NCI-H345 treated with DMSO at 0.1 percent for 48 hours (cell line): ENCODE measurements at regions not wholly inside any gene's neighbourhood (a gene's known extent, or its start where the extent isn't known, plus 50 kb on each side); places are given as distances from the start of the nearest gene placed in this dataset.

Experiments used
- DNase-seq: peaks from one replicate; lab custom pipeline; 2025; ENCODE audit not compliant: unreplicated experiment; lab: John Stamatoyannopoulos, UW

DNA sequence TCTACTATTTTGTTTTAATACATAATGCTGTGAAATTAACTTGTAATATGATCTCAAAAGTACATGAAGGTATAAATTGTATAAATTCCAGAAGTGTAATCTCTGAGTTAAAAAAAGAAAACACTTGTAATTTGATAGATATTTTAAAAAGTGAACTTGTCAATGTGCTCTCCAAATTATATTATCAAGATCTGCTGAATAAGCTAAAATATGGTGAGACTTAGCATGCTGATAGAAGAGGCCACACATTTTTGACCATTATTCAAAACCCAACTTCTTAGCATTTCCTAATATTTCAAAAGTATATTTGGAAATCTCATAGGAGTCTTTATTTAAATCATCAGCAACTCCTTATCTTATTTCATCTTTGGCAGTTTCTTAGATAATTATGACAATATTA is 657.1 kb upstream of the BOD1L1 start:
- no peak for DNase-seq

DNA sequence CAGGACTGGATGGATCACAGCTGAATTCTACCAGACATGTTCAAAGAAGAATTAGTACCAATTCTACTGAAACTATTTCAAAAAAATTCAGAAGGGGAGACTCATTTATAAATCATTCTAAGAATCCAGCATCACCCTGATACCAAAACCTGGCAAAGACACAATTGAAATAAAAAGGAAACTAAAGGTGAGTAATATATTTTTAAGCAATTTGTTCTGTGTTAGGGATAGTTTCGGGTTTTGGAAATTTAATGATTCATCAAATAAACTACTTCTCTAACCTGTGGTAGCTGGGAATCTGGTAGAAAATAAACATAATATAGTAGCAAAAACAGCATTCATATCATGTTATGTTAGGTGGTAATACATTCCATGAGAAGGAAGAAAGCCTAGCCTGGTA is 662.2 kb upstream of the BOD1L1 start:
- DNase-seq, result no peak

DNA sequence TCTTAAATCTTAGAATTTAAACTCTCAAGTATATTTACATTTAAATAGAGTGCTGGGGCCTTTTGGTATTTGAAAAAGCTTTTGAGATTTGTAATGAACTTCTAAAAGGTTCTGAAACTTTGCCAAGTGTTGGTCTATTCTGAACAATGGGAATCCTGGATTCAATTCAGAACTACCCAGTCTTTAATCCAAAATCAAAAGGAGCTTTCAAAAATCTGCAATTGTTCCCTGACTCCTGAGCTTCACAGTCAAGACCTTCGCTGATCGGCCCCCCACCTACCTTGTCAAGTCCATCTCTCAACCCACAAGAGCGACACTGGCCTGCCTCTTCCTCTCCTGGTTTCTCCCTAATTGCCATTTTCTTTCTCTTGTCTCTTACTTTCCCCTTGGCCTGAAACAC is 666.1 kb upstream of the BOD1L1 start:
- no peak for DNase-seq

DNA sequence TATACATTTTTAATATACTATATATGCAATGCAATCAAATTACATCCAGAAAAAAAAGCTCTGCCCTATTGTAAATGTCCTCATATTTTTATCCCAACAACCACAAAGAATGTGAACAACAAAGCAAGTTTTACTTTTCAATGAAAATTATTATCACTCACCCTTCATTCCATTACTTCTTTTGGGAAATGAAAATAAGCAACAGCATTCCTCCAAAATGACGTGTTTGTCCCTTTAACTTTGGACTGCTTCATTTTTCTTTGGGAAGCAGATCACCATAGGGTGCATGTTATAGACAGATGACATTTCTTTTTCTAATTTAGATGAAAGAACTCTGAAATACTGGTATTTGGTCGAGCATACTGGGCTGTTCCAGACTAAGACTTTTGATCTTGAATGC is 667.1 kb upstream of the BOD1L1 start:
- no peak for DNase-seq

DNA sequence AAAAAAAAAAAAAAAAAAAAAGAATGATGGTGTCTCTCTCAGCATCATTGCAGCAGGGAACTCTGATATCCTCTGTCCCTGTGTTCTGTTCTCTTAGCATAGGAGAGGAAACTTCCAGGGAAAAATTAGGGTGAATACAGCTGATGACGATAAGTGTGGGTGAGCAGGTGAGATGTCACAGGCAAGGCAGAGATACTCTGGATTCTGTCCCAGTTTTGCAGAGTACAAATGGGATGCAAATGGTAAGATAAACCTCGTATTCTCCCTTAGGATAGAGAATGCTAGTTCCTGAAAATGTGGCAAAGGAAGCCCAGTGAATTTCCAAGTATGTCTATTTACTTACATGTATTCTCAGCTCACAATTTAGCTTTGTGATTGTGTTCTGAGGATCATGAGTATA is 671.6 kb upstream of the BOD1L1 start:
- DNase-seq, result no peak

DNA sequence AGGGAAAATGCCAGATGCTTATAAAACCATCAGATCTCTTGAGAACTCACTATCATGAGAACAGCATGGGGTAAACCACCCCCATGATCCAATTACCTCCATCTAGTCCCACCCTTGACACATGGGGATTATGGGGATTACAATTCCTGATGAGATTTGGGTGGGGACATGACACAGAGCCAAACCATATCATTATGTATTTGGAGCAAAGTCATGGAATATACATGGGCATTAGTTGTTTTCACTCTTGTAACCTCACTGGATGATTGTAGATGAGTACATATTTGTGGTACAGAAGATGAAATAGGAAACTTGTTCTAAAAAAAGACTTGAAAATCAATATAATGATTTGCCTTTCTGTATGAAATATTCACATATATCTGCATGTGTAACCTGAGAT is 674.5 kb upstream of the BOD1L1 start:
- DNase-seq, result no peak

DNA sequence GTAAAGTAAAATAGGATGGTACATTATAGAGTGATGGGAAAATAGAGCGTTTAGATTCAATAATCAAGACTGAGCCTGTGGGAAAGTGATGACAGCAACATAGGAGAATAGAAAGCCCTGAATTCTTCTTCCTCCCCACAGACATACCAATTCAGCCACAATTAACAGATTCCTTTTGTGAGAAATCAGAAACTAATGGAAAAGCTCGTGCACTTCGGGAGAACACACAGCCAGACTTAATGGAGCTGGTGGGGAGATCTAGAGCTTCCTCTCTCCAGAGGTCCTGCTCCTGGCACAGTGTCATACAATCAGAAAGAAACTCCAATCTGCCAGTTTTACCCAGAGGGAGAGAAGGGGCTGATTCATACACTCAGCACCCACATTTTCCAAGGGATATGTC is 676.3 kb upstream of the BOD1L1 start:
- DNase-seq, result no peak

DNA sequence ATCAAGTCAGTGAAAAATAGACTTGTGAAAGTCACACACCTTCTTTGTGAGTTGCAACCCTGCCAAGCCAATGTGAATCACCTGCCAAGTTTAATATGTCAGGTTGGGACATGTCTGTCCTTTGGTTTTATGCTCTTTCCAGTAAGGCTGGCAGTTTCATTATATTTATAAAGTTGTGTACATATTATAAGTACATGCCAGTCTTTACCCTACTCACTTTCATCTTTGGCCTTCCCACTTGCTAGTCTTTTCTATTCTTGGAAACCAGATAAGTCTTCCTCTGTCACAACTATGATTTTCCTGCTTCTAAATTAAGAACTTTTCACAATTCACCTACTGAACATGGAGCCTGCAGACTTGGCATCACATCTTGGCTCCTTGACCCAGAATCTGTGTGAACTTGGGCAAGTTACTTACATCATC is 680.7 kb upstream of the BOD1L1 start:
- DNase-seq, result no peak

DNA sequence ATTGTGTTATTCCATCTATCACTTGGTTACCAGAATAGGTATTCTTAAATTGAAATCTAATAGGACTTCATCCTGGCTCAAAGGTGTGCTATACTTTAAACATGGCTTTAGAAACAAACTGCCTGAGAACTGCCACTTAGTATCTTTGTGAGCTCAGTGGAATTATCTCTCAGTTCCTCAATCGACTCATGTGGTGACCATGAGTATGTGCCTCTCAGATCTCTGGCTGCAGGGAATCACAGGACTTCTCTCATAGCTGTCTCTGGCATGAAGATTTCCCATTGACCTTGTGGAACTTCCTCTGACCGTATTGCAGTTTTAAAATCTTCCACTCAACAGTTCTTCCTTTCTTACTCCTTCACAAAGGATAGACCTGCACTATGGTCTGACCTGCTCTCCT is 681.9 kb upstream of the BOD1L1 start:
- no peak for DNase-seq

DNA sequence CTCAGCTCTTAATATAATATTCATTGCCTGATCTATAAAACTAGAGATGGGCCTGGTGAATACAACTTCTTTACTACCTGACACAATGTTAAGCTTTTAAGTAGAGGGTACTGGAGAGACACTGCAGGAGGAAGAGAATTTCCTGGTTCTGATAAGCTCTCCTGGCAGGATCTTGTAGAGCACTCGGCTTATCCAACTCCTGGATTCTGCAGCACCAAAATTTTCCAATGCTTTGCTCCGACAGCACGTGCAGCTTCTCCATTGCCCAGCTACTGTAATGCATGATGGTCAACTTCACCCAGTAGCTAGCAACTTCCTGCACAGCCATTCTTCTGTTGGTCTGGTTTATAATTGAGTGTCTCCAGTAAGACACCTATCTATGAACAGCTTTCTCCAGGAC is 686.2 kb upstream of the BOD1L1 start:
- DNase-seq, result no peak

DNA sequence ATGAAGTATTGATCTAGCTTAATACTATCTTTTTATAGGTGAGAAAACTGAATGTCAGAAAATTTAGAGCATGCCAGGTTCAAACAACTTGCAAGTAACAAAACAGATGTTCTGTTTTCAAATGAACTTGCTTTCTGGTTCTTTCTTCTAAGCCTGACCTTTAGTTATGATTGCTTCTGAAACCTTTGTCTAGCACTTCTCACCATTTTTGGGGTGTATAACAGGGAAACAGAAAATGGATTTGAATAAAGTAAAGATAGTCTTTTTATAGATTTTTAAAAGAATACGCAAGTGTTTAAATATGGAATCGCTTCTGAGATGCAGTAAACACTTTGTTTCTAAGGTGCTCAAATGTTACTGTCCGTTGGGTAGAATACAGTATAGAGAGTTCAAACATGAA is 687.2 kb upstream of the CPEB2 start:
- no peak for DNase-seq

DNA sequence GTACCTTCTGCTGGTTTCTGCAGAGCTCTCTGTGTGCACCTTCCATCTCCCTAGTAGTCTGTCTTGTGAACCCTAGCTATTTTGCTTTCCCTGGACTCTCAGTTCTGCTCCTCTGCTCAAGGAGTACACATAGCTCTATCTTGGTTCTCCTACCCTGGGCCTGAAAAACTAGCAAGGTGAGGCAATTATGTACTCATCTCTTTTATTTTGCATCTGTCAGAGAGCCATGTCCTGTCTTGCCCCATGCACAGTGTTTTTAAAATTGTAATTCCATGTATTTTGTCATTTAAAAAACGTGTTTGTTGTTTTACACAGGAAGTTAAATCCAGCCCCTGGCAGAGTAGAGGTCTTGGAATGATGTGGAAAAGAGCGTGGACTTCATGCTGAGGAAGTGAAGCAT is 684.9 kb upstream of the CPEB2 start:
- no peak for DNase-seq

DNA sequence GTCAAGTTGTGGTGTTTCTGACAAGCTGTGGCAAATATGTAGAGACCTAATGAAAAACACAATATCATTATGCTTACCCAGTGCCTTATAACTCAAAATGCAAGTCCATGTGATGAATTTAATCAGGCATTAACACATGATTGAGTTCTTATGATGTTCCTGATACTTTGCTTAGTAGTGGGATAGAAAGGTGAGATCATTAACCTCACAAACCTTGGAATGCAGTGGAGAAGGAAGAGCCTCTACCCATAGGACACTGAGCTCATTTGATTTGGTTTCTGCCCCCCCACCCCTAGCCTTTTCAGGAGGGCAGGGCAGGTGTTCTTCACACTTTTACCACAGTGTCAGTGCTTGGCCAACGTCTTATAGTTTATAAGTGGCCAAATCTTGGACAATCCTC is 683.6 kb upstream of the CPEB2 start:
- no peak for DNase-seq

DNA sequence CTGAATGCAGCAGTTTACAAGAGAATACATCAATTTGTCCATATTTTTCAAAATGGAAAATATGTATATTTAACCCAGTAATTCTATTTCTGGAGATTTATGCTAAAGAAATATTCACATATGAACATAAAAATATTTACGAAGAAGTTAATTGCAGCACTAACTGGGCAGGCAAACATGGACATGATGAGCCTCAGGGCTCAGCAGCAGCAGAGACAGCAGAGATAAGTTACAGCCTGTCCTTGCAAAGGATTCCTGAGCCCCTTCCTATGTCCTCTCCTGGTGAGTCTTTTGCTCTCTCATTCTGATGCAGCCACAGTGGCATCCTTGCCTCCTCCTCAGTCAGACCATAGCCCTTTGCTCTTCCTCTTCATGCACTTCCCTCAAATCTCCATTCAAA is 680.6 kb upstream of the CPEB2 start:
- no peak for DNase-seq

DNA sequence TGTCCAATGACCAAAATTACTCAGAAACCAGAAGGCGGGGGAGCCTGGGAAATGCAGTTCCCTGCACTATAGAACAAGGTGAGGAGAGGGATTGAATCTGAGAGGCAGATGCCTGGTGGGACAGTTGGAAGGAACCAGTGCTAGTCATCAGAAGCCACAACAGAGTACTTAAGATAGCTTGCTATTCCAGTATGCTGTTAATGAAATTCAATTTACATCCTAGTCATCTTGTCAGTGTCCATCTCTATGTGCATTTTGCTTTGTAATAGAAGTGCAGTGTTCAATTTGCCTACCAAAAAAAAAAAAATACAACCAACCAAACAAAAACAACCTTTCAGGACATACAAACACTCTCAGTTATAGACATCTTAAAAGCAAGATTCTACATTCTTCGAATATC is 679.1 kb upstream of the CPEB2 start:
- DNase-seq, result no peak

DNA sequence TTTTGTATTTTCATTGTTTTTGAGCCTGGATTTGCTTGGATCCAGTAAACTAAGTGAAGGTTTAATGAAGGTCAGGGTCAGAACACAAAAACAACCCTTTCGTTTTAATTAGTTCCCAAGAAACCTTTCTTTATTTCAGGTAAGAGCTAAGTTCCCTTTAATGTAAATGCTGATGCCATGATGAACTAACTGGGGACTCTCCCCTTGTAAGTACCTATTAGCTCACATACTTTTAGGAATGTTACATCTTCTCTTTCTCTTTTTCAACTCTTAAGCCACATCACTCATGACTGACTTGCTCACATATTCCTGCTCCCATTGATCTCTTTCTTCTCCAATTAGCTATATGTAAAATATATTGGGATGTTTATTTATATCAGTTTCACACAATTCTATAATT is 673.1 kb upstream of the CPEB2 start:
- DNase-seq, result no peak

DNA sequence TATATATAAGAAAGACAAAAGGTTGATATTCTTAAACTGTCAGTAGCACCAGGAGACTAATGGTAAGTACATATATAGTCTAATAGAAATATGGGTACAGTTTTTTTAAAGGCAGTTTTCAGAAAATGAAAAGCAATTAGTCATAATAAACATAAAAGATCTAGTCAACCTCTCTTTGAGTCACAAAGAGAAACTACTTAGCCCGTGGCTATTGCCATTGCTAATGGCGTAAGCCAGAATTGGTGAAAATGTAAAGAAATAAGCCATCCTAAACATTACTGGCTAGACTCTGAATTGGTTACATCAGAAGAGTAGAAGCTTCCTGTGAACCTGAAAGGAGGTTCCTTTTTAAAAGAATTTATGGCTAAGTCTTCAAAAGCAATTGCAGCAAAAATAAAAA is 668.7 kb upstream of the CPEB2 start:
- DNase-seq, result no peak

DNA sequence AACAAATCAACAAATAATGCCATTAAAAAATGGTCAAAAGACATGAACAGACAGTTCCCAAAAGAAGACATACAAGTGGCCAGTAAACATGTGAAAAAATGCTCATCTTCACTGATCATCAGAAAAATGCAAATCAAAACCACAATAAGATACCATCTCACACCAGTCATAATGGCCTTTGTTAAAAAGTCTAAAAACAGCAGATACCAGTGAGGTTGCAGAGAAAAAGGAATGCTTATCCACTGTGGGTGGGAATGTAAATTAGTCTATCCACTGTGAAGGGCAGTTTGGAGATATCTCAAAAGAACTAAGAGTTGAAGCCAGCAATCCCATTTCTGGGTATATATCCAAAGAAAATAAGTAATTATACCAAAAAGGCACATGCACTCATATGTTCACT is 668.1 kb upstream of the CPEB2 start:
- DNase-seq, result no peak

DNA sequence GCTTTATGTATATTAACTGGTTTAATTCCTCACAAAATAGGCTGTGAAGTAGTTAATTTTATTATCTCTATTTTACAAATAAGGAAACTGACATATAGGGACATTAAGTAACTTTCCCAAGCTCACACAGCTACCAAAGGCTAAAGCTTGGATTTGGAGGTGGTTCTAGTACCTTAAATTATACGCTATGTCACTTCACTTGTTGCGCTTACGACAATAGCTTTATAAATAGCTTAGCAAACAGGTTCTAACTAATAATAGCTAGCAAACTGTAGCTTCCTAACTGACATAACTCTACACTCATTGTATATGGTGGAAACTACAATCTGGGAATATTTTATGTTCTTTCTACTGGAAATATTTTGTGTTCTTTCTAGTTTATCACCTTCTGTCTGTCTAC is 666.4 kb upstream of the CPEB2 start:
- DNase-seq, result no peak

DNA sequence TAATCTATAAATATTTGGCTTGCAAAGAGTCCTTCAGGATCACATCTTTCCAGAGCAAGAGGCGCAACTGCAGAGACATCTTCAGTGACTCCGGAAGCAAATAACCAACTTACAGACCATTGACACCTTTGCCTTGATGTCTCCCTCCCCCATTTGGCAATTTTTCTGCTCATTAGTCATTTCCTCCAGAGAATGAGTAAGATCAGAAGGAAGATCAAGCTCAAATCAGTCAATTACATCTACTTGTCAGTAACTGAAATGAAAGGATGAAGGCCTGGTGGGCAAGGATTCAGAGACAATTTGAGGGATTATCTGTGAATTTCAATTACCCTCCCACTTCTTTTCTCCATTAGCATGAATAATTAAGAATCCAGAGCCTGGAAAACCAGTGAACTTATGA is 665.6 kb upstream of the CPEB2 start:
- DNase-seq, result no peak

DNA sequence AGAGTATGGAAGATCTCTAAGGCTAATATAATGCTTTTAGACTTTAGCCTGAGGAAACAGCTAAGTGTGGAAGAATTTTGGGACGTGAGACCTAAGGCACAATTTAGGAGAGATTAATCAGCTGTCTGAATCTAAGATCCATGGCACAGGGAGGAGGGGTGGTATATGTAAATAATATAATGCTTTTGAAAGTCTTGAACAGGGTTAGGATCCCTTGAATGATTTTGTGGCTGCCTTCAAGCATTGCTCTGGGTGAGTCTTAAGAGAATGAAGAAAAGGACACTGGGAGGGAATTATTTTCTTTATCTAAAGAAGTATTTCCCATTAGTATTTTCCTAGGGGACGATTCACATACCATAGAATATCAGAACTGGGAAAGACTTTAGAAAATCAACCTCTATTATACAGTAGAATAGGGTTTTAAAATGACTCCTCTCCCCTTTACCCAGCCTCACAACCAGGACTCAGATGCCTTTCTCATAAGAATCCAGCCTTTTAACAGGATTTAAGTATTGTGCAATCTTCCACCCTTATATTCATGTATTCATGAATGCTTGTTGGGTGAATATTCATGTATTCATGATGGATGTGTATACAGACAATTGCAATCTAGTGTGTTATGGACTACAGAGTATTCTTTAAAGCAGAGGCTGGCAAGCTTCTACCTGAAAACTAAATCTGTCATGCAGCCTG is 664.2 kb upstream of the CPEB2 start:
- no peak for DNase-seq

DNA sequence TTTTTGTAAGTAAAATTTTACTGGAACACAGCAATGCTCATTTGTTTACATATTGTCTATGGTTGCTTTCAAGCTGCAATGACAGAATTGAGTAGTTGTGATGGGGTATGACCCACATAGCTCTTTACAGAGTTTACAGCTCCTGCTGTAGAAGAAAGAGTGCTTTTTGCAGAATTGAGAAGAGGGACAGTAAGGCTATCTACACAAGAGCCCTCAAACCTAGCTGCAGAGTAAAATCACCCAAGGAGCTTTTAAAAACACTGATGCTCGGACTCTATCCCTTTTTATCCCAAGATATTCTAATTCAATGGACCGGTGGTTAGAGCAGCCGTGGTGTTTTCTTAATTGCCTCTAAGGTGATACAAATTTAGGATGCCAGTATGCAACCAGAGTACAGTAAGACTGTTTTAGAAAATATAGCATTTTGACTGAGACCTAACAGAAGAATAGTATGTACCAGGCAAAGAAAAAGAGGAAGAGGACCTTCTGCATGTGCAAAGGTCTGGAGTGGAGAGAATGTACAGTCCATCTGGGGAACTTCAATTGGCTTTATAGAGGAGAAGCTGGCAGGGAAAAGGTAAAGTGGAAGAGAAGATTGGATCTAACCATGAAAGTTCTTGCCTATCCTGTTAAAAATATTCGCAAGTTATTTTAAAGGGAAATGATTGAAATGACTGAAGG is 663.6 kb upstream of the CPEB2 start:
- no peak for DNase-seq

DNA sequence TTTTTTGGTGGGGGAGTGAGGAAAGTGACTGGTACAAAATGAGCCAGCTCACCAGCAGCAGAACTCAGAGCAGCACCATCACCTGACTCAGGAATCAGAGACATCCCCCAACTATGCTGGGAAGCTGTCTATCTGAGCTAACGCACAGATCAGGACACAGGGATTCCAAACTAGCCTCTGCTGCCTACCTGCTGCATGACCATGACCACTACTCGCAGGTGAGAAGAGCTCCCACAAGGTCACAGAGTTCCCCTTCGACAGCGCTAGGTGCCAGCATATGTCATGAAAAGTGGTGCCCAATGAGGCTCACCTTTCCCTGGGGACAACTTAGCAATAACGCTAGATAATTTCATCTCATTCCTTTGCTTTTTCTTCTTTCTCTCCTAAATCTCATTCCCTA is 662.6 kb upstream of the CPEB2 start:
- DNase-seq, result no peak
